ENCODE measurements at regions not wholly inside any gene's neighbourhood (a gene's known extent, or its start where the extent isn't known, plus 50 kb on each side); places are given as distances from the start of the nearest gene placed in this dataset.
"Not testable (repeated sequence)": the region's sequence is repeated elsewhere in the genome, so short reads cannot be mapped to it uniquely, and the experiment has no call there.

DNA sequence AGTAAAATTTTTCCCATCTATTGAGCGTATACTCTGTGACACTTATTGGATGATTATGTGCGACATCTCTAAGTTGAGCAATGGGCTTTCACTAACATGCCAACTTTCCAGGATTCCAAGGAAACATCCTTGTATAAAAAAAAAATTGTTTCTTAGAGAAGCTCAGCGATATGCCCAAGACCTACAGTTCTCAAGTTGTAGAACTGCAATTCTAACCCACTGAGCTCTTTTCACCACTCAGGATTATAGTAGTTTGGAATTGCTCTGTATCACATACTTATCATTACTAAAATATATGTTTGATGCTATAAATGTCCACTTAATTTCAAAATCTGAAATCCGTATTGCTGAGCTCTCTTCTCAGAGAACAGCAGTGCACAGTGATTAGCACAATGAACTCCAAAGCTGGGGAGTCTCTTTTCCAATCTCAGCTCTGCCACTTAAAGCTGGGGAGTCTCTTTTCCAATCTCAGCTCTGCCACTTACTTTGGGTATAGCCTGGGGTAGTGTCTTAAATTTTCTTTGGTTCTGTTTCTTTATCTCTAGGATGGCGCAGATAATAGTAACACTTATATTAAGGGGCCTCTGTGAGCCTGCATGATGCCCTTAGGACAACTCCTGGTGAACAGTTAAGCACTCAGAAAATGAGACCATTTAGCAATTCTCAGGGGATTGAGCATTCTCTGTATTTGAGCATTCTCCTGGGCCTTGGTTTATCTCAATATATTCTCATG lies 1722.2 kb upstream of the AGA start:
- DNase-seq, result no peak

DNA sequence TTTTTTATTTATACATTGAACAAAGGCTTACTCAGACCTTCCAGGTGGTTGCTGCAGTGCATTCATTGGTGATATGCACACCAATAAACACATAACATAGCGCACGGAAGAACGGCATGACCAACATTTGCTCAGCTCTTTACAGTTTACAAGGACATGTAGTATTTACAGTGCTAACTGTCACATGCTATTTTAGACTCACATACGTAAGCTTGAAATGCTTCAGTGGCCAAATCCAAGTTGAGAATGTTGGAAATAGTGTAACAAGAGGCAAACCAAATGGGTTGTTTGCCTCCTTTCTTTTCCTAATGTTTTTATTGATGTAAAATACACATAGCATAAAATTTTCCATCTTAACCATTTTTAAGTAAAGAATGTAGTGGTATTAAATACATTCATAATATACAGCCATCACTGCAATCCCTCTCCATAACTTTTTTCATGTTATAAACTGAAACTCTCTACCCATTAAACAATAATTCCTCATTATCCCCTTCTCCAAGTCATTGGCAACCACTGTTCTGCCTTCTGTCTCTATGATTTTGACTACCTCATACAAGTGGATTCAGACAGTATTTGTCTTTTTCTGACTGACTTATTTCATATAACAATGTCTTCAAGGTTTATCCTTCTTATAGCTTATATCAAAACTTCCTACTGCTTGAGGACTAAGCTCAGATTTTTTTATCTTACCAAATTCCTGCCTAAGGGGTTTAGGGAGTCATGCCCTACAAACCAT lies 1722.9 kb upstream of the AGA start:
- DNase-seq, result no peak

DNA sequence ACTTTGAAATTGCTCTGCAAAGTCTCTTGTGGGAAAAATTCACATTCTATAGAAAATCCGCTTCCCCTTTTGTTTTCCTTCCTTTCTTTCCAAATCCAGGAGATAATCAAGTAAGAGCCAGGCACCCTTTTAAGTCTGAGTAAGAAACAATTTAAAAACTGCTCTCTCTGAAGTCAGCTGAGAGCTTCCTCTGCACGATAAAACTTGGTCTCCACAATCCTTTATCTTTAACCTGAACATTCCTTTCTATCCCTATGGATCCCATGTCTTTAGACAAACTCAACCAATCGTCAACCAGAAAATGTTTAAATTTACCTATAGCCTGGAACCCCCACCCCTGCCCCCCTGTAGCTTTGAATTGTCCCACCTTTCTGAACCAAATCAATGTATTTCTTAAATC lies 1723.6 kb upstream of the AGA start:
- no peak for DNase-seq

DNA sequence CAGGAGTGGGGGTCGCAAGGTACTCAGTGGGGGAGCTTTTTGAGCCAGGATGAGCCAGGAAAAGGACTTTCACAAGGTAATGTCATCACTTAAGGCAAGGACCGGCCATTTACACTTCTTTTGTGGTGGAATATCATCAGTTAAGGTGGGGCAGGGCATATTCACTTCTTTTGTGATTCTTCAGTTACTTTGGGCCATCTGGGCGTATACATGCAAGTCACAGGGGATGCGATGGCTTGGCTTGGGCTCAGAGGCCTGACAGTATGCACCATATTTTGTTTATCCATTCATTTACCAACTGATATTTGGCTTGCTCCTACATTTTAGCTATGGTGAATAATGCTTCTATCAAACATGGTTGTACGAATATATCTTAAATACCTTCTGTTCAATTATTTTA lies 1728.1 kb upstream of the AGA start:
- not testable (repeated sequence) for DNase-seq

DNA sequence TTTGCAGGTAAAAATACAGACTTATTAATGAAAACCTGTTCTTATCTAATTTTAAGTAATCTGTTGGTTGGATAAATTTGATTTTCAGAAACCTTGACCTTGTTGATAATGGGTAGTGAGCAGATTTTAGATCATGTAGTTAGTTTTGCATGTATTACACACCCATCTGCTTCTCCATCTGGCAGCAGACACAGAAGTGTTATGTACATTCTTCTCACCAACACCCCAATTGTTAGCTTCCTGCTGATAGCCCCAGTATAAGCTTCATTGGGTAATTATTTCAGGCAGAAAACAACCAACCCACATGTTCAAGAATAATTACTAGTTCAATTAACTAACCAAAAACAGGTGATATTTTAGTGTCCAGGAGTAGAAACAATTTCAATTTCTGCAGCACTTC lies 1740.5 kb upstream of the AGA start:
- no peak for DNase-seq

DNA sequence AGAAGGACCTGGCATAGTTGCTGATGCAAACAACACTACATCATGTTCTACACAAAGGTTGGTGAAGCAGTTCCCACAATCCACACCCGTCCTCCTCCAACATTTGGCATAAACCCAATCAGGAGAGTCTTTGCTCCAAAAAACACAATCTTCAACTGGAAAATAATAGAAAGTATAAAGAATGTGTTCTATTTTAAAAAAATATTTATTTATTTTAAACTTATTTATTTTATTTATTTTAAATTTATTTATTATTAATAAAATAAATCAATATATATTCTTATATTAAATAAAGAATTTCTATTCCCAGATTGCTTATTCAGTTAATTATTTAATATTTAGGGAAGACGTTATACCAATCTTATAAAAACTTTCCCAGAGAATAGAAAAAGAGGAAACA lies 1753.7 kb upstream of the AGA start:
- no peak for DNase-seq

DNA sequence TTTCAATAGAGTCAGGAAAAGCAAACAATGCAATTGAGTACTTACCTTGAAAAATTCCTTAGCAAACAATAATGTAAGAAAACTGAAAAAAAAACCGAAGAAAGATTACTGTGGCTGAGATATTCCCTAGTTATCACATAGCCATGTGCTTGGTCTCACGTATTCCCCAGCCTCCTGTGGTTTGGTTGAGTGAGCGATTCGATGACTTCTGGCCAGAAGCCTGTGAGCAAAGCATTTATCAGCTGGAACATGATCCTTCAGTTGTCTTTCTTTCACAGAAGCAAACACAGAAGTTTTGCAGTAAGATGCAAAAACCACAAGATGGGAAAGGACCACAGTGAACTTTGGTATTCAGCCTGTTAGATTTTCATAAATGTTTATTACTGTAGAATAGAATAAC lies 1754.3 kb upstream of the AGA start:
- no peak for DNase-seq

DNA sequence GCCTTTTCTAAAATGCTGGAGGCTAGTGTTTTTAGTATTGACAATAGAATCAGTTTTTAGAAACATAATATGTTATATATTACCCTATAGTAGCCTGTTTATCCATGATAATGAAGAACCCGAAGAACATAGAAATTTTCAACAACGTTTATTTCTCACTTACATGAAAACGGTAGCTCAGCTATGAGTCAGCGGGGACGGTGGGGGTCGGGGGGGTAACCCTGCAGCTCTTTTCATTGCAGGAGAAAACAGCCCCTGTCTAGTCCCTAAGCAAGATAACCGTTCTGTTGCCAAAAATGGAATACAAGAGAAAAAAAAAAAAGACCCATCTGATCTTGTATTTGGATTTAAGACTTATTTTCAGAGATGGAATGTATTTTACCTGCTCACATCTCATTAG lies 1758.4 kb upstream of the AGA start:
- no peak for DNase-seq

DNA sequence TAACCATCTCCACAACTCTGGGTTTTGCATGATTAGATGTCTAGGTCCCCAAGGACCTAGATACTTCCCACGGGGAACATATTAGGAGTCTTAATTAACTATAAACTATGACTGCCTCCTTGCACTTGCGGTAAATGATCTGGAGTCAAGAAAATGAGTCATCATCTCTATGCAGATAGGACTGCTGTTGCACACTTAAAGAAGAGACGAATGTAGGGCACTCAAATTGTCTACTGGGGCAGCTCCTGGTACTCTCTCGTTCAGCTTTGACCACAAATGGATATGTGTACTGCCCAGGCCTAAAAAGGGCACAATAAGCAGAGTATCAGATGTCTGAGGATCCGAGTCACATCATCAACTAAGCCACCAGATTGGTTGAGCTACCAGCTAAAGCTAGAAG lies 1783.4 kb upstream of the AGA start:
- peak; percentile 6 for DNase-seq

DNA sequence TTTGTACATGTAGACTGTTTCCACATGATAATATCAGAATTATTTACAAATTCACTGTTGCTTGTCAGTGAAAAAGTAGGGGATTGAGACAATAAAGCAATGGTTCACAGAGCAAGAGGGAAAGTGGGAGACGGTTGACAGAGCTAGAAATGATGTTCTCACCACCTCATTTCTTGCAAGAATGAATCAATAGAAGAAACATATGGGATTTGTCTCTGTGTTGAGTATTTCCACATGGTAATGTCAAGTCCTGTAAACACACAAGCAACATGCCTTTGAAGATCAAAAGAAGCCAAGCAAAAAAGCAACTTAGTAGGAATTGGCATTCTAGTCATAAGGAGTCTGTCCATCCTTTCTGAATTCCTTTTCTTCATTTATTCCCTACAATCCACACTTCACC lies 1806.6 kb upstream of the AGA start:
- DNase-seq, result no peak

DNA sequence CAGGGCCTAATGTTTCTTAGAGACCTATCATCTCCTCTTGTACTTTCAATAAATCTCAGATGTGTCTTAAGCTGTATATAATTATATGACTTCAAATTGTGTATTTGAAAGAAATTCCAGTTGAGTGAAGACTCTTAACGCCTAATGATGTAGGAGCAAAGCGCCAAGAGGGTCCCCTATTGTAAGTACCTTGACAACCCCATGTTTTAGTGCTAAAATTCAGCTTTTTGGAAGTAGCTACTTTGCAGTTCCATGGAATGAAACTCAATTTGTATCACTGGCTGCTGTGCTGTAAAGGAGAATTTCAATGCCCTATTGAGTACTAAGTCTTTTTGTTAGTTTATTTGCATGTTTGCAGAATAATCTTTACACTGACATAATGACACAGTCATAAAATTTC lies 1826.6 kb upstream of the AGA start:
- DNase-seq, result no peak

DNA sequence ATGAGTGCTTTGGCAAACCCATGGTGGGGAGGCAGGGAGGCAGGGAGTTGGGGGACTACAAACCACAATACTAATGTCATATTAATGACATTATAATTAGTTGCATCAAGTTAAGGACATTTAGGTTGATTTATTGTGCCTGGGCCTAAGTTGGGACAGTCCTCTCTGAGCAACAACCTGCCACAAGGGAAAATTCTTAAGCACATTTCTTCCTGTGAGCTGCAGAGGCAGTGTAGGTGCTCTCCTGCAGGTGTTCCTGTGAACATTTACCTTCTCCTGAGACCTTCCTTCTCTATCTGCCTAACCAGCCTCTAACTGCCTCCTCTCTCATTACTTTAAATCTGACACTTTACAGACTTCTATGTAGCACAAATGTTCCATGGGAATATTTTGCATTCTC lies 1830.0 kb upstream of the AGA start:
- no peak for DNase-seq

DNA sequence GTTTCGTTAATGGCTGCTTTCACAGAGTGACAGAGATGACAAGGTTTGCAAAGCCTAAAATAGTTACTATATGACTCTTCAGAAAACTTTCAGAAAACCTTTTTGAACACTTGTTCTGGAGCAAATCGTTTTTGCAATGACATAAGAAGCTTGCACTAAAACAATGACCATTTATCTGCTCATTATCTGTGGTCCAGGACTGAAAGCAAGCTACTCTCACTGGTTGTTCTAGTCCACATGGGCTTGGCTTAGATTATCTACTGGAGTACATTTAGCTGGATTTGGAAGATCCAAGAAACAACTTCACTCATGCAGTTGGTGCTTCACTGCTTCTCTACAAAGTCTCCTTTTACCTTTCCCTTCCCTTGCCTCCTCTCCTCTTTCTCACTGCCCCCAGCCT lies 1836.4 kb upstream of the AGA start:
- DNase-seq, result no peak

DNA sequence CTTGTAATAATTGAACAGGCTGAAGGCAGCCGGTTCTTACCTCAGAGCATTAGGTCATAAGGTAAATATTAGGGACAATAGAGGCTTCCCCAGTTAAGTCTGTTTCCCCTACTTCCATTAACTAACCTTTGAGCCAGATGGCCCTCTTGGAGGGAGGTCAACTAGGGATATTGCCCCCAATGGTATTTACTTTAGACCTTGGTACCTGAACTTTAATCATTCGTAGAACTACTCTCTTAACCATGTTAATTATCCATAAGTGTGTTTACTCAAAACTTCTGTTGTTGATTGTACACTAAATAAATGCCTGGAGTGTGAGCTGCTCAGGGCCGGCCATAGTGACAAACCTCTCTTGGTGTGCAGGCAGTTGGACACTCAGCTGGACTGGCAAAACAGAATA lies 1843.5 kb upstream of the AGA start:
- no peak for DNase-seq

DNA sequence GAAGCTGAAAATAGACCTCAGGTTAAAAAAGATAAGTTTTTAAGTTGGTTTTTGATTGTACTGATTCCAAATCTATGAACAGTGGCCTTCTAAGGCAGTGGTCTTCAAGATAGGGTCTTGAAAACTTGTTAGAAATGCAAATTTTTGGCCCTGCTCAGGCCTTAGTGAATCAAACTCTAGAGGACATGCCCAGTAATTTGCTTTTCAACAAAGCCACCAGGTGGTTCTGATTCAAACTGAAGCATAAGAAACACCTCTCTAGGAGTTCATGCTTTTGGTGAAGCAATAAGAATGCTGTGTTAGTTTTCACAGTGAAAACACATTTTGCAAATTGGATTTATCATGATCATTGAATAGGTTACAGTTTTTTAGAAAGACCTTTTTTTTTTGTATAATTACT lies 1849.4 kb upstream of the AGA start:
- no peak for DNase-seq

DNA sequence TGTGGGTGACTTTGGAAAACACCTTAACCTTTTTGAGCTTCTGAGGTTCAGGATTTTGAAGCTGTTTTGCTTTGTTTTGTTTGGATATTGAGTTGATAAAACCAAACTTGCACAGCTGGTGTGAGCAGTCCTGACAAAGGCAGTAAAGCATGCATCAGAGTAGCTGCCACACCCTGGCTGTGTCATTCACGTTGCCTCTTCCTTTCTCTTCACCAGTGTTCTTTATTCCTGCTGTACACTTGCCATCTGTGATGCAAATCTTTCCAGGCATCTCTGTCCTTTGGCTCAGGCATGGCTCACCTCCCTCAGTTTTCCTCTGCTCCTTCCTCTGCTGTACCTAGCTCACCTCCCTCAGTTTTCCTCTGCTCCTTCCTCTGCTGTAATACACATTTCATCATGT lies 1850.2 kb upstream of the AGA start:
- DNase-seq, result no peak

DNA sequence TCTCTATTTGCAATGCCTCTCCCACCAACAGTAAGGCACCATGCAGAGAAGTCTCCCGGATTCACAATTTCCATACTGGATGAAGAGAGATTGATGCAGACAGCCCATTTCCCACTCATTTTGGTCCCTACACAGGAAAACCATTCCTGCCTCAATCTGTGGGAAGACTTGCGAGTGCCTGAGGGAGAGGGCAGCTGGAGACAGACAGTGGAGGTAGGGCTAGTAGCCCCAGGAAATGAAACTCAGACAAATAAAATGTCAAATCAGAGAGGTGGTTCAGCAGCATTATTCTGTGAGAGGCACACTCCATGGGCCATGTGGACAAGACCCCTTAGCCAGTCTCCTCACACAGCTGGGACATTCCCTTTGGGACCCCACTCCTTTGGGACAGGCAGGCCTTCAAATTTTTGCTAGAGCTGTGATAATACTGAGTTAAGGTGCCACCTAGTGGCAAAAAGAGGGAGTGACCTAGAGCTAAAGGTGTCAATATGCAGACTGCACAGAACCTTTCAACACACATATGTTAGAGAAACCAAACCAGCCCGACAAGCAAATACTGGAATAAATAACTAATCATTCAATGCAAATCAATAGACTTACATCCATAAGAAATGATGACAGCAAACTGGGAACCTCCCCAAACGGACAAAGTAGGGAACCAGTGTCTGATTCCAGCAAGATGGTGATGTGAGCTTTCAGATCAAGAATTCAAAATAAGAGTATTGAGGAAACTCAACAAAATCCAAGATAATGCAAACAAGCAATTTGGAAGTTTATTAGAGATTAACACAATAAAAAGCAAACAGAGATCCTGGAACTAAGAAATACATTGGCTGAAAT lies 1865.3 kb upstream of the AGA start:
- peak; percentile 44 for DNase-seq

DNA sequence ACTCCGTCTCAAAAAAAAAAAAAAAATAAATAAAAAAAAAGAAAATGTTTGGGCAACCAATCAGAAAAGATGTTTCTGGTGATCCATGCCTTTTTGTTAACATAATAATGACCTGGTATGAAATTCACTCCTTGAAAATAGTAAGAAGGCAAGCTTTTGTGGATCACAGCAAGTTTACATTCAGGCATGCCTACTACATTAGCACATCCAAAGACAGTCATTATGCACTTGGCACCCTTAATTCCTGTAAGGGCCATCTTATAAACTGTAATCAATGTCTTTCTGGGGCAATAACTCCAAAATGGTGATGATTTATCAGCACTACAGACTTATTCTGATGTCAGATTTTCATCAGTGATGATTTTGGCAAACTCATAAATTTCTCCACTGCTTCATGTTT lies 1871.6 kb upstream of the AGA start:
- no peak for DNase-seq

DNA sequence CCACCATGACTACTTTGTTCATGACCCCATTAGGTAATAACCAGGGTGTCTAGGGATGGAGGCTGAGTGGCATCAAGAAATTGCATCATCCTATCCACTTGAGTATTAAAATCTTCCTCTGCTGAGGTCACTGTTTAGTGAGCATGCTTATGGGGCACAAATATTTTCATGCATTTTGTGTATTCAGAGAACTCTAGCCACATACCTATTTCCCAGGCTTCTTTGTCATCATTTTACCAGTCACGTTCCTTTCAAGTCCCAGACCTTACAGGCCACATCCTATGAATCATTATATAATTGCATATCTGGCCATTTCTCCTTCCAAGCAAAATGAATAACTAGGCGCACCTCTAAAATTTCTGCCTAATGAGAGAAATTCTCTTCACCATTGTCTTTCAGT lies 1882.9 kb upstream of the AGA start:
- peak; percentile 13 for DNase-seq

DNA sequence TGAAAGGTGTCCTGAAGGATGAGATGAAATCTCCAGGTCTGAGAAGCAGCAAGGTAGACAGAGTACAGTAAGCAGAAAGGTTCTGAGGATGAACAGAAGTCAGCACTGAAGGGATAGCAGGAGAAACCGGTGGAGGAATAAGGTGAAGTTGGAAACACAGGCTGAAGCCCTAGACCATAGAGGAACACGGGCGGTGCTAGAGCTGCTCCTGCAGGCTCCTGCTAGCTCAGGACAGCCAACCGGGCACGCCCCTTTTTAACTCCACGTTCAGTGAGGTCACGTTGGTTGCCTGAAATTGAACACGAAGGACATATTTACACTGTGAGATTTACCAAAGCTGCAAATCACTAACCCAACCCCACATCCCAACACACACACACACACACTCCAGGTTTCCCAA lies 1886.4 kb upstream of the AGA start:
- no peak for DNase-seq

DNA sequence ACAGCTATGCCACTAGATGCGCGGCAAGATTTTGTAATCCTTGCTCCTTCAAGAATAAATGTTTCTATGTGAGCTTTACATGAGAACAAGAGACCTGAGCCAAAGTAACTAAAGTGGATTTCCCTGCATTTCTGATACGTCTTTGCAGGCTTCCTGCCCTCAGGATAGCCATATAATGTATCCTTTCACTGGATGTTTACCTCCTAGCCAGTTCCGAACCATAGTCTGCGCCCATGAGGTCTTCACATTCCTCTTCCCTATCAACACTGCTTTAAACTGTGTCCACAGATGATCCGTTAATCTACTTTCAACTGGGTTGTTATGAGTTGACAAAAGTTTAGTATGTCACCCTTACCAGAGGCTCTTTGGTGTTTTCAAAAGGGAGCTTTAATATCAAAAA lies 1889.1 kb upstream of the AGA start:
- no peak for DNase-seq

DNA sequence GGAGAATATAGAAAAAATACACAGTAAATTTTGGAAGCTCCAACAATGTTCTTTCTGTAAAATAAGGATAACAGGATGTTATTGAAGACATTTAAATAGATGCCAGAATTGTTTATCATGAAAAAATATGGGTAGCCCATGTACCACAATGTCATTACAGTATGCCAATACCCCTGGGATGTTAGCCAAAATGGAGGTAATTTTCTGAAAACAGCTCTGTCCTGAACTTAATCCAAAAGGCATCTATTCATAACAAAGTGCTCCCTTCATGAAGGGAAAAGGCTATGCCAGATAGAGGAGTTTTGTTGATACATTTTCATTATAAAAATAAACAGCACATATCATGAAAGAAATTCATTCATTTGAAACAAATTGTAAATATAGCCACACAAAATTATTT lies 1902.6 kb upstream of the AGA start:
- no peak for DNase-seq

DNA sequence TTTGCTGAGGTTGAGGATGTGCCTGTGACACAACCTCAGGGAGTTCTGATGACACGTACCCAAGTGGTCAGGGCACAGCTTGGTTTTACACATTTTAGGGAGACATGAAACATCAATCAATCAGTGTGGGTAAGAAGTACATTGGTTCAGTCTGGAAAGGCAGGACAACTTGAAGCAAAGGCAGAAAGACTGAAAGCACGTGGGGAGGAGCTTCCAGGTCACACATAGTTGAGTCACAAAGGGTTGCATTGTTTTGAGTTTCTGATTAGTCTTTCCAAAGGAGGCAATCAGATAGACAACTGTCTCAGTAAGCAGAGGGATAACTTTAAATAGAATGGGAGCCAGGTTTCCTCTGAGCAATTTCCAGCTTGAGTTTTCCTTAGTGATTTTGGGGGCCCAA lies 1910.0 kb upstream of the AGA start:
- peak; percentile 18 for DNase-seq

DNA sequence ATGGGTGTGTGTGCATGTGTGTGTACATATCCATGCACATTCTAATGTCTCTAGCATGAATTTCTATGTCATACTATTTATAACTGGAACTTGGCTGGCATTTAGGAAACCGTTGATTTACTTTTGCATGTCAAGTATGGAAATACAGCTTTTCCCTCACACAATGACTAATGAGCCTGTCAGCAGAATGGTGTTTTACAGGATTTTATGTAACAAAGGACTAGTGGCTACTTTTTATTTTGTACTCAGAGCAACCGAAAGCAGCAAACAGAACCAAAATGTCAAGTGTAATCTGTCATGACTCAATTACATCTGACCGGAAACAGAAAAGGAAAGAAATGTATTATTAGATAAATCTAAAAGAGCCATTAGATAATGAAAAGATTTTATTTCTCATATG lies 1911.5 kb upstream of the AGA start:
- no peak for DNase-seq
